HepG2 (cell line): ENCODE measurements at regions not wholly inside any gene's neighbourhood (a gene's known extent, or its start where the extent isn't known, plus 50 kb on each side); places are given as distances from the start of the nearest gene placed in this dataset.

ENCODE experiments used
- ATAC-seq: fragments of 200-7000 bp; cut with Tn5 transposase; 3 replicates; pipeline ENCODE4 v1.9.1; 2020; ENCODE audit warnings: mild to moderate bottlenecking, moderate library complexity
- BruUV-seq: library from RNA; stranded (reverse); fragments of 400-500 nt; replicated peaks from 2 replicates; lab custom pipeline; 2021; lab: Mats Ljungman, UMichigan
- CTCF ChIA-PET: fragments of 300-600 bp; formaldehyde crosslinking; extraction: SDS; loops from one replicate; lab custom pipeline; 2021; ENCODE audit warnings: low total read pairs, inconsistent platforms, low intra/inter-chr PET ratio; lab: Yijun Ruan, JAX
- POLR2A ChIA-PET: fragments of 350-600 bp; sonication (Branson Sonifier 250); formaldehyde crosslinking; loops from one replicate; lab custom pipeline; 2020; ENCODE audit warnings: antibody characterized with exemption, inconsistent platforms; lab: Yijun Ruan, JAX
- DNase-seq: peaks from one replicate; pipeline ENCODE4 v3.0.0-alpha.2; 2015; ENCODE audit warnings: low spot score
- FAIRE-seq: peaks from 3 replicates; lab custom pipeline; 2011; peaks lifted over from hg19 to GRCh38; lab: Jason Lieb, UNC
- H2AFZ ChIP-seq: one replicate; pipeline ENCODE4 v1.6.1; 2011; ENCODE audit warnings: low read length, inconsistent platforms
- H3K27ac ChIP-seq: fragments of 300-600 bp; 3 replicates; pipeline ENCODE4 v1.8.0; 2011; ENCODE audit warnings: mixed run types, mild to moderate bottlenecking, mixed read lengths, low read length, inconsistent platforms; ENCODE audit not compliant: insufficient read depth; ENCODE audit errors: extremely low read length
- H3K27me3 ChIP-seq, 2 experiments: fragments of 200-600 bp in 1 of 2; 2 replicates in 1 of 2; 3 replicates in 1 of 2; pipeline versions ENCODE4 v1.6.0 to v1.8.0; 2011; ENCODE audit warnings: low read length in 2 of 2, mild to moderate bottlenecking in 2 of 2, moderate library complexity in 2 of 2, inconsistent platforms in 1 of 2; ENCODE audit not compliant: insufficient read depth in 2 of 2, control insufficient read depth in 1 of 2
- H3K36me3 ChIP-seq, 2 experiments: fragments of 200-600 bp in 1 of 2; replicated peaks in 1 of 2; 2 replicates in 1 of 2; 3 replicates in 1 of 2; pipeline versions ENCODE4 v1.5.1 to v1.8.0; 2011; ENCODE audit warnings: low read length in 2 of 2, inconsistent platforms in 1 of 2; ENCODE audit not compliant: insufficient read depth in 2 of 2, control insufficient read depth in 1 of 2
- H3K4me1 ChIP-seq: 2 replicates; pipeline ENCODE4 v1.5.1; 2012; ENCODE audit warnings: low read length, inconsistent platforms; ENCODE audit not compliant: insufficient read depth
- H3K4me2 ChIP-seq: 2 replicates; pipeline ENCODE4 v1.6.0; 2011; ENCODE audit warnings: low read depth, low read length, inconsistent platforms
- H3K4me3 ChIP-seq, 3 experiments: fragments of 200-600 bp in 1 of 3; sonication (generic), shearing (Covaris generic) in 1 of 3; replicated peaks in 1 of 3; 2 replicates each; pipeline ENCODE4 v1.5.1; 2011 to 2016; ENCODE audit warnings: low read length in 3 of 3, inconsistent platforms in 2 of 3, low read depth in 2 of 3, mild to moderate bottlenecking in 2 of 3, control low read depth in 1 of 3, mixed read lengths in 1 of 3; ENCODE audit not compliant: insufficient read depth in 1 of 3
- H3K79me2 ChIP-seq: one replicate; pipeline ENCODE4 v1.6.1; 2011; ENCODE audit warnings: low read length, inconsistent platforms; ENCODE audit not compliant: insufficient read depth
- H3K9ac ChIP-seq: 2 replicates; pipeline ENCODE4 v1.6.0; 2011; ENCODE audit warnings: mild to moderate bottlenecking, low read depth, low read length, inconsistent platforms; ENCODE audit not compliant: insufficient read depth
- H3K9me3 ChIP-seq: 2 replicates; pipeline ENCODE4 v1.5.1; 2012; ENCODE audit warnings: mild to moderate bottlenecking, low read length
- H4K20me1 ChIP-seq: 2 replicates; pipeline ENCODE4 v1.6.0; 2011; ENCODE audit warnings: inconsistent platforms, mild to moderate bottlenecking, low read length, moderate library complexity; ENCODE audit not compliant: insufficient read depth
- ZBTB40 ChIP-seq, 2 experiments: fragments of 450-650 bp in 1 of 2; sonication (generic) in 1 of 2; formaldehyde crosslinking in 1 of 2; IDR thresholded peaks; 2 replicates each; pipeline versions ENCODE4 v1.6.1 to v1.8.0; 2016 to 2022; ENCODE audit warnings: antibody characterized with exemption in 1 of 2, mild to moderate bottlenecking in 1 of 2, missing genetic modification reagents in 1 of 2
- ZNF235 ChIP-seq: sonication (generic); formaldehyde crosslinking; IDR thresholded peaks from 2 replicates; pipeline ENCODE4 v1.8.1; 2023; ENCODE audit warnings: mild to moderate bottlenecking, missing genetic modification reagents, borderline replicate concordance
- ZNF740 ChIP-seq: sonication (generic); formaldehyde crosslinking; IDR thresholded peaks from 2 replicates; pipeline ENCODE4 v1.4.0; 2020; ENCODE audit warnings: missing genetic modification reagents
- WGBS: methylation state at CpG from one replicate; pipeline ENCODE4 v1.1.6; 2017; ENCODE audit warnings: low lambda C conversion rate; 5-methylcytosine and 5-hydroxymethylcytosine counted together
- in situ Hi-C: cut with HindIII; loops from 2 replicates; pipeline ENCODE4 v1.10.0; 2017; ENCODE audit warnings: low pct_unique_long_range_greater_than_20kb; ENCODE audit not compliant: extremely low pct_ligation_motif_present
- intact Hi-C: fragments of 100-400 bp; cut with micrococcal nuclease; formaldehyde crosslinking; loops from one replicate; pipeline ENCODE4 v1.10.0; 2022; ENCODE audit not compliant: unreplicated experiment
- TF ChIP-seq, protein P1 (sequence below): sonication (generic); formaldehyde crosslinking; conservative IDR thresholded peaks from 2 replicates; pipeline ENCODE4 v1.4.0; 2020; ENCODE audit warnings: missing genetic modification reagents

DNA sequence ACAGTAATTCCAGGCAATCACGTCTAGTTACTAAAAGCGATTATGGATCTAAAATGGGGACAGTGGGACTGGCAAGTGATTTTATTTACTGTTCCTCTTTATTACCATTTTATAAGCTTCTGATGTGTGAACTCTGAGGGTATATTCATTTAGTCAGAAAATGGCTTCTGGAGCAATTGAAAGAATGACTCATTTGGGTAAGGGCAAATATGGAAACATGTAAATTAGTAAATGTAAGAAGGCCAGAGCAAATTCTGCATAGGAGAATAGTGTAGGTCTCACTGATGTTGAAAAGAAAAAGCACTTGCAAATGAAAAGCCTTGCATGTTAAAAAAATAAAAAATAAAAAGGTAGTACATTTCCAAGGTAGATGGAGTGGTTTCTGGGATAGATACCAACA lies 262.2 kb downstream of the KLF5 start:
- POLR2A ChIA-PET: no interaction called here
- no peak for FAIRE-seq
- H3K27ac ChIP-seq: no peak overlapping the region
- WGBS: 60% methylated on average over 2 of the region's 2 CpGs
- no peaks in the 10 kb centered on the region for H3K9me3 ChIP-seq
- no peak overlapping the region for H2AFZ ChIP-seq
- CTCF ChIA-PET: no interaction called here
- no peaks in the 10 kb centered on the region for H3K27me3 ChIP-seq
- no peak for TF ChIP-seq ZBTB40 (IDR thresholded peaks at IDR 0.05)
- no peak for TF ChIP-seq ZBTB40 (CRISPR knock-in tag; IDR thresholded peaks at IDR 0.05)
- TF ChIP-seq, protein P1, sequence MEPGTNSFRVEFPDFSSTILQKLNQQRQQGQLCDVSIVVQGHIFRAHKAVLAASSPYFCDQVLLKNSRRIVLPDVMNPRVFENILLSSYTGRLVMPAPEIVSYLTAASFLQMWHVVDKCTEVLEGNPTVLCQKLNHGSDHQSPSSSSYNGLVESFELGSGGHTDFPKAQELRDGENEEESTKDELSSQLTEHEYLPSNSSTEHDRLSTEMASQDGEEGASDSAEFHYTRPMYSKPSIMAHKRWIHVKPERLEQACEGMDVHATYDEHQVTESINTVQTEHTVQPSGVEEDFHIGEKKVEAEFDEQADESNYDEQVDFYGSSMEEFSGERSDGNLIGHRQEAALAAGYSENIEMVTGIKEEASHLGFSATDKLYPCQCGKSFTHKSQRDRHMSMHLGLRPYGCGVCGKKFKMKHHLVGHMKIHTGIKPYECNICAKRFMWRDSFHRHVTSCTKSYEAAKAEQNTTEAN (CRISPR knock-in tag): no peak
- no peak for TF ChIP-seq ZNF740 (CRISPR knock-in tag)
- no peak for TF ChIP-seq ZNF235 (CRISPR knock-in tag)
- BruUV-seq: no TSS peak
- no peak overlapping the region for H3K4me3 ChIP-seq
- H4K20me1 ChIP-seq: no peaks in the 10 kb centered on the region
- no peak for DNase-seq
- no peak overlapping the region for H3K9ac ChIP-seq
- intact Hi-C loops: no loop called here
- no peaks in the 10 kb centered on the region for H3K79me2 ChIP-seq
- no peaks in the 10 kb centered on the region for H3K36me3 ChIP-seq
- H3K4me2 ChIP-seq: no peak overlapping the region
- in situ Hi-C loops: no loop called here
- no peak for ATAC-seq
- peaks cover 10% of the 10 kb centered on the region for H3K4me1 ChIP-seq
